AG04450 (cell line): ENCODE measurements at regions not wholly inside any gene's neighbourhood (a gene's known extent, or its start where the extent isn't known, plus 50 kb on each side); places are given as distances from the start of the nearest gene placed in this dataset.

Experiments
- CTCF ChIA-PET: fragments of 300-600, 350-600 bp; formaldehyde crosslinking; extraction: SDS; loops from one replicate; lab custom pipeline; 2022; ENCODE audit warnings: antibody characterized with exemption, inconsistent platforms; lab: Charles Lee
- POLR2A ChIA-PET: fragments of 350-600 bp; formaldehyde crosslinking; extraction: SDS; loops from one replicate; lab custom pipeline; 2021; ENCODE audit warnings: antibody characterized with exemption, inconsistent platforms; lab: Yijun Ruan, JAX
- DNase-seq: peaks from one replicate; pipeline ENCODE4 v3.0.0-alpha.2; 2011; ENCODE audit warnings: low read depth, low spot score
- H3K27ac ChIP-seq: one replicate; pipeline ENCODE4 v1.5.1; 2012; ENCODE audit warnings: low read depth, low read length, control low read depth
- H3K27me3 ChIP-seq: one replicate; pipeline ENCODE4 v1.6.0; 2012; ENCODE audit warnings: low read length; ENCODE audit not compliant: control insufficient read depth, insufficient read depth
- H3K4me3 ChIP-seq: 2 replicates; pipeline ENCODE4 v1.5.1; 2011; ENCODE audit warnings: mild to moderate bottlenecking, low read depth, low read length, control low read depth
- H3K9me3 ChIP-seq: 2 replicates; pipeline ENCODE4 v1.5.1; 2012; ENCODE audit warnings: low read length; ENCODE audit not compliant: control insufficient read depth, insufficient read depth
- CTCF ChIP-seq: IDR thresholded peaks from 2 replicates; pipeline ENCODE4 v1.5.1; 2011; ENCODE audit warnings: low read depth, low read length, control low read depth, inconsistent platforms

- POLR2A ChIA-PET: no interaction called here
- CTCF ChIA-PET: no interaction called here
- DNase-seq: no peak
- no peak for TF ChIP-seq CTCF
- Histone ChIP-seq H3K27me3 (no peaks in the 10 kb centered on the region), H3K27ac (no peak overlapping the region), H3K9me3 (no peaks in the 10 kb centered on the region), H3K4me3 (no peak overlapping the region)
These were observed 282.1 kb upstream of the TMEM161B start for GRCh38 chr5:88550736-88551135.

- POLR2A ChIA-PET: no interaction called here
- no peak for DNase-seq
- Histone ChIP-seq H3K9me3 (no peaks in the 10 kb centered on the region), H3K27ac (no peak overlapping the region), H3K27me3 (no peaks in the 10 kb centered on the region), H3K4me3 (no peak overlapping the region)
- no peak for TF ChIP-seq CTCF
- CTCF ChIA-PET: no interaction called here
These were observed 279.6 kb upstream of the TMEM161B start for GRCh38 chr5:88548136-88548805.

- Histone ChIP-seq H3K4me3 (no peak overlapping the region), H3K9me3 (no peaks in the 10 kb centered on the region), H3K27me3 (no peaks in the 10 kb centered on the region), H3K27ac (no peak overlapping the region)
- TF ChIP-seq CTCF: no peak
- POLR2A ChIA-PET: no interaction called here
- no peak for DNase-seq
- CTCF ChIA-PET: no interaction called here
These were observed 276.7 kb upstream of the TMEM161B start for GRCh38 chr5:88545338-88545737.

GRCh38 chr5:88544671-88545070 is 276.0 kb upstream of the TMEM161B start:
- Histone ChIP-seq H3K27ac (no peak overlapping the region), H3K4me3 (no peak overlapping the region), H3K27me3 (no peaks in the 10 kb centered on the region), H3K9me3 (no peaks in the 10 kb centered on the region)
- POLR2A ChIA-PET: no interaction called here
- no peak for DNase-seq
- CTCF ChIA-PET: no interaction called here
- TF ChIP-seq CTCF: no peak

- ChIA-PET CTCF (interaction anchor here (1.2 kb wide), 1 partner anchor 762 kb away, joined by 3 read pairs; no protein-coding TSS in a partner anchor), POLR2A (no interaction called here)
- Histone ChIP-seq H3K4me3 (no peak overlapping the region), H3K9me3 (no peaks in the 10 kb centered on the region), H3K27me3 (no peaks in the 10 kb centered on the region), H3K27ac (no peak overlapping the region)
- no peak for DNase-seq
- TF ChIP-seq CTCF: no peak
These were observed 275.5 kb upstream of the TMEM161B start for GRCh38 chr5:88544136-88544645.
